GM18505 (cell line): ENCODE measurements at regions not wholly inside any gene's neighbourhood (a gene's known extent, or its start where the extent isn't known, plus 50 kb on each side); places are given as distances from the start of the nearest gene placed in this dataset.

Experiments
- ATAC-seq: cut with Tn5 transposase; IDR thresholded peaks from one replicate; pipeline ENCODE4 v1.9.1; 2021; ENCODE audit not compliant: unreplicated experiment
- POLR2A ChIP-seq: IDR thresholded peaks from 4 replicates; pipeline ENCODE4 v1.6.1; 2011; ENCODE audit warnings: borderline replicate concordance; ENCODE audit not compliant: insufficient read depth, insufficient read length; ENCODE audit errors: extremely low read depth

DNA sequence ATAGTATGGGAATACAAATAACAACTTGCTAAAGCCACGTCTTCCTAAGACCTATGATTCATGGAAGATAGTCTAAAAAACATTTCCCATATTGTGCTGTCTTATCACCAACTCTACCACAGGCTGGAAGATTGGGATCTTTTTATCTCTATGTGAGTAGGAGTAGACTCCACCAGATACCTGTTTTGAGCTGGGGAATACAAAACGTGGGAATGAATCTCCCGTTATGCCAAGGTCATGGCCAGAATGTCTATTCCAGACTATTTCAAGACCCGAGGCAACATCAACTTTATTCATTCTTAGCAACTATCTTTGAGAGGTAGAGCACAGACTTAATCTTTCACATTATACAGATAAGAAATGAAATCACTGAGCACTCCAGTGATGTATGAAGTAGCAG is 2350.9 kb upstream of the WWC1 start:
- TF ChIP-seq POLR2A = no peak
- ATAC-seq = no peak

DNA sequence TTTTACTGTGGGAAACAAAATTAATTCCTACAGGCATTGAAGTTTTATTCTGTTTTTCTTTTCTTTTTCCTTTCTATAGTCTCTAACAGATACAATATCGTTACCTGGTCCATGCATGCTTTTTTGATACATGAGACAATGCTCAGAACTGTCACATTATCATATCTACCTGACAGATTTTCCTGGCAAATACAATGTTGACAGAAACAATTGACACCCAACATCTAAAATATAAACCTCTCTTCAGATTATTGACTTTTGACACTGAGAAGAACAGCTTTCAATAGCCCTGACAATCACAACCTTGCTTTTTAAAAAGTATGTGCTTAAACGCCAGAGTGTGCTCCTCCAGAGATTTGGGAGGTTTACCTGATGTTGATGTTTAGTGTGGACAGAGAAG is 2334.6 kb upstream of the WWC1 start:
- no peak for ATAC-seq
- no peak for TF ChIP-seq POLR2A

DNA sequence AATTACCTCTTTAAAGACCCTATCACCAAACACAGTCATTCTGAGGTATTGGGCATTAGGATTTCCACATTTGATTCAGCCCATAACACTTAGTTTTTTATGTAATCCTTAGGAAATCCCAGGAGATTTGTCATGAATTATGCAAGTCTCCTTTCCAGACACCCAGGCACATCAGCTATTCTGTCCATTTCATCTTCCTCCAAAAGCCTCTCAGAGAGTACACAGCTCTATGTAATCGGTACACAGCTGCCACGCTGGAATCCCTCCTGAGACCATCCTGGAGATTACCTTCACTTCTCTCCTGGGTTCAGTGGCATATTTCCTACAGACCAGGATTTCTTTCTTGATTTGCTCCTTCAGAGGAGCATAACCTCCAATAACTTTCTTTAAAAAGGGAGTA is 2309.8 kb upstream of the WWC1 start:
- ATAC-seq = no peak
- no peak for TF ChIP-seq POLR2A

DNA sequence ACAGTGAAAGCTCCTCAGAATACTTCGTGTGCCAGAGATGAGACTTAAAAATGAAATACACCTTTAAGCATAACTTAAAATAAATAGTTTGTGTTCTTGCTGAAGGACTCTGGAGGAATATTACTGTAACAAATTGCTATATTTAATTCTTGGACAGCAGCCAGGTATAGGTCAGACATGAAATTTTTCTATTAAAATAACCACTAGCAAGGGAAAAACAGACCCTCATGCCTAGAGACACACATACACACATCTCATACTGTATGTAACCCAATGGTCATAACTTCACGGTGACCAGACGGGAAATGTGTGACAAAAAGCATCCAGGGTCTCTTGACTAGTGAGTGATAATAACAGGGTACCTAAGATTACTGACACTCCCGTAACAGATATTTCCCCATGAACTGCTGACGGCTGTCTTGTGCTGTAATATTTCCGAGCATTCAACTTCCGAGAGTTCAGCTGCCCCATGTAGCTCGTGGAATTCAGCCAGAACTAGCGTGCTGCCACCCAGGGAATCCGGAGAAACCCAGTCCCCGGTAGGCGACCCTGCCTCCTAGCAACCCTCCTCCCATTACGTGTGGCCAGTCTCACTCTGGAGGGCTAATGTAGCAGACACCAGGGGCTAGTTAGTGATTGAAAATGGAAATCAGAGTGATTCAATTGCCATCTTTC is 2295.1 kb upstream of the WWC1 start:
- no peak for TF ChIP-seq POLR2A
- no peak for ATAC-seq

DNA sequence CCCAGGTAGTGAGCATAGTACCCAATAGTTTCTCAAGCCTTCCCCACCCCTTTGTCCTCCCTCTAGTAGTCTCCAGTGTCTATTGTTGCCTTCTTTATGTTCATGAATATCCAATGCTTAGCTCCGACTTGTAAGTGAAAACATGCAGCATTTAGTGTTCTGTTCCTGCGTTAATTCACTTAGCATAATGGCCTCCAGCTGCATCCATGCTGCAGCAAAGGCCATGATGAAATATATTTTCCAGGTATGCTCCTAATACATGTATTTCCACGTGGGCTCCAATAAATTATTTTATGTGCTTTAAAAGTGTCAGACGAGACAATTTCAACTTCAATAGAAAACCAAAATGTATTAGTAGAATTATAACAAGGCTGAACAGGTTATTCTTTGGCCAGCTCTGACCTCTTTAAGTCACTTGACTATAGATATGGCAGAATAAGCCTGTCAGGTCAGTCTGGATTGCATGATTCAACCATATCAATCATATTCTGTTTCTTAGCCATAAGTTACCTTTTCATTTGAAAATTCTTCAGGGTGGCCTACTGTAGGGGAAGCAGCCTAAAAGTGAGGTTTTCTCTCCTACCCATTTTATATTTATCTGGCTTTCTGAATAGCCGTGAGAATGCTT is 2291.6 kb upstream of the WWC1 start:
- ATAC-seq = no peak
- no peak for TF ChIP-seq POLR2A

DNA sequence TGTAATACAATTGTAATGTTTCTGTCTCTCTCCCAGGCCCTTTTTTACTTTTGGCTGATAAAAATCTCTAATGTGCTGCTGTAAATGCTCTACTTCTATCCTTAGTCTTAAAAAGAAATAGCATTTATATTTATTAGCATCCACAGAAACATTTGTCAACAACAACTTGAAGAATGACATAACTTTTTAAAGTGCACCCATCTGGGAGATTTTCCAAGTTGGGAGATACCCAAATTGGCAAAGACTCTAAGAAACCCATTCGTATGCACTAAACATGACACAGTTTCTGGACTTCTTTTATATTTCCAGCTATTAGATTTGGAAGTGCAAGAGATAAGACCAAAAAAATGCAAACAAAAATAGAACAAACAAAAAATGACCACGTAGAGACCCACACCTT is 2287.4 kb upstream of the WWC1 start:
- TF ChIP-seq POLR2A = no peak
- ATAC-seq = no peak

DNA sequence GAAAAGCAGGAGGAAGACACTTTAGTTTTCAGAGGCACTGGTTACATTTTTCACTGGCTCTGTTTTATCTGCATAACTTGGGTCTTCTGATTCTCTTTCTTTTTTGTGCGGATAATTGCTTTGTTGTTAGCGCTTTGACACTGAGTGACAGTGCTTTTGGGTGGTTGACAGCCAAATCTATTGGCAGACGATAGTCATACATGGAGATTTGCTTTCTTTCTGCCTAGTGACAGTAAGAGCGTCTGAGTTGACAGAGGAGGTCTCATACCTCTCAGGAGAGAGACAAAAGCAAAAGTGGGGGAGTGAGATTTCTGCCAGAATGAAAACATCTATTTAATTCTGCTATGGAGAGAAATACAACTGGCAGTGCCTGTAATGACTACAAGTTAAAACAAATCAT is 2278.0 kb upstream of the WWC1 start:
- ATAC-seq = no peak
- no peak for TF ChIP-seq POLR2A

DNA sequence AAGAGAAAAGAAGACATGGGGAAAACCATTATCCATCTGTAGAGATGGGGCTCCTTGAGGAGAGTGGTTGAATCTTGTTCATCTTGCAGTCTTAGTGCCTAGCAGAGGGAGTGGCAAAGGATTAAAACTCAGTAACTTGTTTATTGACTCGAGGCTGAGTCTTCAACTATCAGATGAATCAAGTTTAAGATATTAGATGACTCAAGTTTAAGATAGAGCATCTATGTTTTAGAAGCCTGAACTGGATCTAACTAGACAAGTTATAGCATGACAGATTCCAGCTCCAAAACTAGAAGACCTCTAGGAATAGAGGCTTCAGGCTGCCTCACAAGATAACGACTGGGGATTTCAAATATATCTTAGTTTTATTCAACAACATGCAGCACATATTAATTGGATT is 2277.2 kb upstream of the WWC1 start:
- no peak for ATAC-seq
- no peak for TF ChIP-seq POLR2A

DNA sequence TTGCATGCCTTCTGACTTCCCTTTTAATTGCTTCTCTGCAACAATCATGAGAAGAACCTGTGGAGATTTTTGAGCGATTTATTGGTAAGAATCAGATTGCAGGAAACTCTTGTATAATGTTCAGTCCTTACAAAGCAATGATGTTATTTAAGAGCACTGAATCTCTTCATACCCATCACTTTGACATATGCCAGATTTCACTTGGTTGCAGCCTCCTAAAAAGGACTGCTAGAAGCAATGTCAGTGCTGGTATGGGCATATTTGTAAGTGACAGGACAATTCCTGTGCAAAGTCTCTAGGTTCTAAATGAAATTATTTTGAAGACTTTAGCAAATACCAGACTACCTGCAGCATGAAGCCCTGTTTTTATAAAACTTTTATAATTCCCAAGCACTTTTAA is 2272.7 kb upstream of the WWC1 start:
- ATAC-seq = no peak
- TF ChIP-seq POLR2A = no peak

DNA sequence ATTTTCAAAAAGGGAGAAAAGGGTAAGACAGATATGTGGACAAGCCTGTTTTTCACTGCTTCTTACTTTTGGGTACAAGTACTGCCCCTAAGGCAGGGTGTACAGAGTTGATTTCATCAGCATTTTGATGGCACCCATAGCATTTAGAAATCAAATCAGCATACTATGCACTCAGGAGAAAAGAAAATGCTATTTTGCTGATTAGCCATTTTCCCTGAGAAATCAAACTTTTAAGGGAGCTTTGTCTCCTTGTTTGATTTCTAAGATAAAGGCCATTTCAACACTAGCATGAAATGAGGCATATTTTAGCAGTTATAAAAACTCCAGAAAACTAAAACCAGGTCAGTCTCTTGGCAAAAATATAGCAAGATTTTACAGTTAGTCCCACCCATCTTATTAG is 2269.4 kb upstream of the WWC1 start:
- no peak for ATAC-seq
- TF ChIP-seq POLR2A = no peak

DNA sequence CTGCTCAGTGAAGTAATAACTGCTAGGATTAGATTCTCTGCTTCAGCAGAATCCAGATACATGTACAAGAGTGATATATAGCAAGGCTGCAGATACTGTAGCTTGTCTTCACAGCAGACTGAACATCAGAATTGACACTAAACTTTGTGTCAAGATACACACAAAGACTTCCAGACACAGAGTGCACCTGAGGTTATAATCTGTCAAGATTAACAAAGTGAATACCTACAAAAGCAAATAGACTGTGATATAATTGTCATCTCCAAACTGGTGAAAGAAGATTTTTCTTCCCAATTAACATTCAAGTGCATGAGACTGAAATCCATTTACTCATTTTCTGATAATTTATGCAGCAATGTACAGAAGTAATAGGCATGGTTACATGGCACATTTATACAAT is 2266.5 kb upstream of the WWC1 start:
- no peak for TF ChIP-seq POLR2A
- no peak for ATAC-seq

DNA sequence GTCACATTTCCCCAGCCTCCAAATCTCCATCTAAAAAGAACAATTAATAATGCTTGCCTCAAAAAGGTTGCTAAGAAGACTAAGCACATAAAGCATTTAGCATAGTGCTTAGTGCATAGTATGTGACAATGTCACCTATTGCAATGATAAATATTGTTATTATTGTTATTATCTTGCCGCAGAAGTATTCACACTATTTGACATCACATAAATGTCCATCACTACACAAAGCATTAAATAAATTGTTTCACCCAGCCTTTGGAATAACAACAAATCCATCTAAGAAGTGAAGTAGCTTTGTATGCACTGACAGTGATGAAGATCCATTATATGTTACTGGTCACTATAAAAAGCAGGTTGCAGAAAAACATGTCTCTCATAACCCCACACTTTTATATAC is 2263.9 kb upstream of the WWC1 start:
- TF ChIP-seq POLR2A = no peak
- no peak for ATAC-seq

DNA sequence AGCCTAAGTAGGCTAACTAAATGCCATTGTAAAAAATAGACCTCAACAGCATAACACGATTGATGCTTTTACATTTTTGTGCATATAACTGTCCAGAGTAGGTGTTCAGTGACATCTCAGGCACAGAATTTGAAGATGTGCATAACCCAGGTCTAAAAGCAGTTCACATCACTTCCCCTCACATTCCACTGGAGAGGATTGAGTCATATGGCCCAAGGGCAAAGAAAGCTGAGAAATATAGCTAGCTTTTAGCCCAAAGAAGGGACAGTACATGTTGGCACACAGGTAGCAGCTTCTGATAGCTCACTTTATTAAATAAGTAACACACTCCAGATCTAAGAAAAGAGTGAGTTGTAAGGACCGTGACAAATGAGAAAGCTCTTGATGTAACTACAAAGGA is 2259.5 kb upstream of the WWC1 start:
- ATAC-seq = no peak
- no peak for TF ChIP-seq POLR2A

DNA sequence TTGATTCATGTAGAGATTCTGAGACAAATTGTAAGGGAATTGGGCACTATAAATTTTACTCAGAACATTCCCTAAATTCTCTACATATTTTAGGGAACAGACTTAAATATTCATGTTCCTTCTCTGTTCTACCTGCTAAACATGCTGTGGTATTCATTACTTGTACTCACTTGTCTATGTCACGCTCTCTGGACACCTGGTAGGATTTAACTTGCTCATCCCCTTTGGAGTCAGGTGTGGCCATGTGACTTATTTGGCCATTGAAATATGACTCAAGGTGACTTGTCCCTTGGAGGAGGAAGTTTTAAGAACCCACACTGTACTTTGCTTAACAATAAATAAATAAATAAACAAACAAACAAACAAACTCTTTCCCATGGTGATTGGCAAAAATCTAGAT is 2258.8 kb upstream of the WWC1 start:
- ATAC-seq = no peak
- no peak for TF ChIP-seq POLR2A

DNA sequence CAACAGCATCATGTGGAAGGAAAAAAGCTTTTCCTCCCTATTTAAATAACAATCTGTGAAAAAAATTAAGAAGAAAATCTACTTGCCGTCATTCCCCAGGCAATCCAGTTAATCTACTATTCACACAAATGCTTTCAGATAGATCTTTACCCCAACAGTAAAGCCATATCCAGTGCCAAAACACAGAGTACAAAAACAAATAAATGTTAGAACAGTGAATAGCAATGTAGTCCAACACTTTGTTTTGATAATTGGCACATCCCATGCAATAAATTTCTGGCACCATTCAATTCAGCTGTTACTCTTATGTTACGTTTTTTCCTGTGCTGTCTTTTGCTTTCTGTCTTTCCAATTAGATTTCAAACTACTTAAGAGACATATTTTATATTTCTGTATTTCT is 2245.5 kb upstream of the WWC1 start:
- TF ChIP-seq POLR2A = no peak
- ATAC-seq = no peak
